Prostate gland (tissue), 2 donors: ENCODE measurements at regions not wholly inside any gene's neighbourhood (a gene's known extent, or its start where the extent isn't known, plus 50 kb on each side); places are given as distances from the start of the nearest gene placed in this dataset.

Source experiments
- DNase-seq: peaks from one replicate; pipeline ENCODE4 v3.0.0-alpha.2; 2019; ENCODE audit warnings: low spot score
- H3K27ac ChIP-seq, 2 donors: fragments of 200-600 bp; sonication (generic); 2 replicates each; pipeline ENCODE4 v1.5.1; 2017 to 2019
- H3K27me3 ChIP-seq: fragments of 200-600 bp; sonication (generic); replicated peaks from 2 replicates; pipeline ENCODE4 v1.5.1; 2019; ENCODE audit not compliant: insufficient read depth
- H3K36me3 ChIP-seq, 2 donors: fragments of 200-600 bp; sonication (generic); 1 replicate in 1 of 2; 2 replicates in 1 of 2; pipeline versions ENCODE4 v1.5.1 to v1.8.1; 2017 to 2019
- H3K4me1 ChIP-seq: fragments of 200-600 bp; sonication (generic); replicated peaks from 2 replicates; pipeline ENCODE4 v1.5.1; 2019
- H3K4me3 ChIP-seq, 2 donors: fragments of 200-600 bp; sonication (generic); 2 replicates each; pipeline ENCODE4 v1.5.1; 2017 to 2019
- H3K9me3 ChIP-seq: fragments of 200-600 bp; sonication (generic); 2 replicates; pipeline ENCODE4 v1.5.1; 2017
- POLR2A ChIP-seq: fragments of 450-650 bp; IDR thresholded peaks from one replicate; pipeline ENCODE4 v1.6.1; 2016; ENCODE audit warnings: antibody characterized with exemption, mild to moderate bottlenecking
- POLR2AphosphoS5 ChIP-seq: sonication (generic); formaldehyde crosslinking; IDR thresholded peaks from one replicate; pipeline ENCODE4 v1.6.1; 2017; ENCODE audit warnings: antibody characterized with exemption
- WGBS: methylation state at CpG from one replicate; pipeline ENCODE4 v1.1.5; 2018; 5-methylcytosine and 5-hydroxymethylcytosine counted together
- intact Hi-C: fragments of 100-400 bp; cut with DNase I; formaldehyde crosslinking; loops from one replicate; pipeline ENCODE4 v1.14.2; 2022
- TF ChIP-seq, protein P1 (sequence below), 4 experiments: fragments of 200-600 bp in 2 of 4; fragments of 450-650 bp in 2 of 4; sonication (generic) in 2 of 4; IDR thresholded peaks; 1 replicate in 3 of 4; 2 replicates in 1 of 4; pipeline ENCODE4 v1.5.1; 2016 to 2019; ENCODE audit warnings: antibody characterized with exemption in 4 of 4, mild to moderate bottlenecking in 2 of 4, moderate library complexity in 2 of 4

DNA sequence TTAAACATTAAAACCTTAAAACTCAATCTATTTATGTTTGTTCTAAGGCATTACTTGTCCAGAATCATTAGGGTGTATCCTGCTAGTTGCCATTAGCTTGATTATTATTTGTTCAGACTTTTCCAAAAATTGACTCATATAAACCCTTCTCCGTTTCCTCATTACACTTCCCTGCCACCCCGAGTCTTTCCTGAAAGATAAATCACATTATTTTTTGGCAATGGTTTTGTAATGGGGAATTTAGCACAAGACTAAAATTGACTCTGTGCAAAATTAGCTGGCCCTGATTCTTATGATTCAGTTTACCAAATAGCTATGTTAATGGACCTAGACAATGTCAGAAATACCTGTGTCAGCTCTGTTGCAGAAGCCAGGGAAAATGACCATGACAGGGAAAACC is 112.2 kb upstream of the NT5C1B start:
- Histone ChIP-seq H3K36me3 (no peaks in the 10 kb centered on the region), H3K9me3 (no peaks in the 10 kb centered on the region), H3K27me3 (no peaks in the 10 kb centered on the region), H3K4me3 (no peak overlapping the region), H3K4me1 (no peaks in the 10 kb centered on the region), H3K27ac (no peak overlapping the region)
- TF ChIP-seq POLR2AphosphoS5 (no peak), POLR2A (no peak)
- TF ChIP-seq, protein P1, sequence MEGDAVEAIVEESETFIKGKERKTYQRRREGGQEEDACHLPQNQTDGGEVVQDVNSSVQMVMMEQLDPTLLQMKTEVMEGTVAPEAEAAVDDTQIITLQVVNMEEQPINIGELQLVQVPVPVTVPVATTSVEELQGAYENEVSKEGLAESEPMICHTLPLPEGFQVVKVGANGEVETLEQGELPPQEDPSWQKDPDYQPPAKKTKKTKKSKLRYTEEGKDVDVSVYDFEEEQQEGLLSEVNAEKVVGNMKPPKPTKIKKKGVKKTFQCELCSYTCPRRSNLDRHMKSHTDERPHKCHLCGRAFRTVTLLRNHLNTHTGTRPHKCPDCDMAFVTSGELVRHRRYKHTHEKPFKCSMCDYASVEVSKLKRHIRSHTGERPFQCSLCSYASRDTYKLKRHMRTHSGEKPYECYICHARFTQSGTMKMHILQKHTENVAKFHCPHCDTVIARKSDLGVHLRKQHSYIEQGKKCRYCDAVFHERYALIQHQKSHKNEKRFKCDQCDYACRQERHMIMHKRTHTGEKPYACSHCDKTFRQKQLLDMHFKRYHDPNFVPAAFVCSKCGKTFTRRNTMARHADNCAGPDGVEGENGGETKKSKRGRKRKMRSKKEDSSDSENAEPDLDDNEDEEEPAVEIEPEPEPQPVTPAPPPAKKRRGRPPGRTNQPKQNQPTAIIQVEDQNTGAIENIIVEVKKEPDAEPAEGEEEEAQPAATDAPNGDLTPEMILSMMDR (IDR thresholded peaks at IDR 0.05) = no peak
- intact Hi-C loops = no loop called here
- no peak for DNase-seq
- 28% methylated on average over 2 of the region's 2 CpGs for WGBS

DNA sequence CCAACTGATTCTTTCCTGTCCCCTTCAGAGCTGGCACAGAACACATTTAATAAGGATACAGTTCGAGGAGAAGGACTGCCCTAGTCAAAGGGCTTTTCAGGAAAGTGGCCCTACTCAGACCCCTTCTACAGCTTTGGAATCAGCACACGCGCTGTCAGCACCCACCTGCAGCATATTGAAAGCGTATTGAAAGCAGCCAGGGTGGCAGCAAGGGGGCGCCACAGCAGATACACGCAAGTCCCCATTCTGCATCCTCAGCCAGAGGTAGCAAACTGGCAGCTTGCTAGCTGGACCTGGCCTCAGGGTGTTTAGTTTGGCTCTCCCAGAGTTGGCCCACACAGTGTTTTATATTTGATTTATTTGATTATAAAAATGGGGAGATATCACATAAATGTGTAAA is 101.0 kb upstream of the NT5C1B start:
- Histone ChIP-seq H3K9me3 (no peaks in the 10 kb centered on the region), H3K27ac (no peak overlapping the region), H3K4me1 (no peaks in the 10 kb centered on the region), H3K4me3 (no peak overlapping the region), H3K36me3 (no peaks in the 10 kb centered on the region), H3K27me3 (no peaks in the 10 kb centered on the region)
- DNase-seq = no peak
- intact Hi-C loops = no loop called here
- no peak for TF ChIP-seq POLR2AphosphoS5
- TF ChIP-seq POLR2A = no peak
- TF ChIP-seq, protein P1 (IDR thresholded peaks at IDR 0.05) = no peak
- WGBS = 83% methylated on average over 6 of the region's 6 CpGs

DNA sequence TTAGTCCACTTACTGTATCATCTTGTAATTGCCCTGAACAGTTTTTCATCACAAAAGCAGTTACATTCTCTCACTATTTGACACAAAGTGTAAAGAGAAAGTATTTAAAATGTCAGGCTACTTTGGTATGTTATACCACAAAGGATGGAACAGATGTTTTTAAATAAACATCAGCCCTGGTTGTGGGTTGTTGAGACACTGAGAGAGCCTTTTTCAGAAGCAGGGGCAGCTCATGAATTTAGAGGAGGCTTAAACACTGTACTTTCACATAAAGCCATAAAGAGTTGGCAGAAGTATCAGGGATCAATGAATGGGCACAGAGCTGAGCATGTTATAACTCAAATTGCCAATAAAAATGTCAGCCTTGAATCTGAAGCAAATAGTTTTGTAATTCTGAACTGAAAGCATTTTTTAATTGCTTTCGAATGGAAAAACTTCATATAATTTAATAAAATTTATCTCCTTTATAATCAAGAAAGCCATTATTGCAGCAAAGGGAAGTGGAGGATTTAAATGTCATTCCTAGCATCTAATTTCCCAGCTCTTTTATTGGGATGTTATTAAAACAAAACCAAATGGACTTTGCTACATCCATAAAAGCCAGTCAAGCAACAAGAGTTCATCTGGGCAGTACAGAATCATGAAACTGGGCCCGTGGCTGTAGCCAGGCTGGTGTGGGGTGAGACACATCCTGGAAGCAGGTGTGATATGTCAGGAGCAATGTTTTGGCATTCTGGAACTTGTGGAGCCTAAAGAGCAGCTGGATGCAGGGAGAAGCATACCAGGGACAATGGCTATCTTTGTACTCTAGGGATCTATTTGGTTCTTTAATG is 95.1 kb upstream of the NT5C1B start:
- DNase-seq = no peak
- no peak for TF ChIP-seq POLR2A
- TF ChIP-seq POLR2AphosphoS5 = no peak
- TF ChIP-seq, protein P1 (IDR thresholded peaks at IDR 0.05) = no peak
- Histone ChIP-seq H3K9me3 (no peaks in the 10 kb centered on the region), H3K4me1 (no peaks in the 10 kb centered on the region), H3K27ac (no peak overlapping the region), H3K27me3 (no peaks in the 10 kb centered on the region), H3K36me3 (no peaks in the 10 kb centered on the region), H3K4me3 (no peak overlapping the region)
- WGBS = 15% methylated on average over 2 of the region's 2 CpGs
- intact Hi-C loops = no loop called here

DNA sequence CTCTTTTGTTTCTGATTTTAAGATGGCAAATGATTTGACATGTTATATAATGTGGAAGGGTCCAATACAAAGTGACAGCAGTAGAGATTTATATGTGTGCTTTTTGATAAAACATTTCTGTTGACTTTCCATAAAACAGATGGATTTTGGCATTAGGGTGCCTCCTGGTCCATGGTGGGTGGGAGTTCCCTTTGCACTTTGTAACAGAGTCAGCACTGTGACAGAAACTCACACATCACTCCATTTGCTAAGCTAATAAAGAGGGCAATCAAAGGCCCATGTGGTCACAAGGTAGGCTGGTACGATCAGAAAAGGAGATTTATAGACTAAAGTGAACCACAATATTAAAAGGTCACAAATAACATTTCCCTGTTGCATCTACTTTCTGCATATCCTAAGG is 93.3 kb upstream of the NT5C1B start:
- no peaks in the 10 kb centered on the region for H3K27me3 ChIP-seq
- H3K4me1 ChIP-seq = no peaks in the 10 kb centered on the region
- WGBS = 41% methylated on average over 1 of the region's 1 CpG
- H3K36me3 ChIP-seq = no peaks in the 10 kb centered on the region
- TF ChIP-seq, protein P1 (IDR thresholded peaks at IDR 0.05) = no peak
- TF ChIP-seq POLR2A (no peak), POLR2AphosphoS5 (no peak)
- no peak for DNase-seq
- intact Hi-C loops = no loop called here
- H3K27ac ChIP-seq = no peak overlapping the region
- no peak overlapping the region for H3K4me3 ChIP-seq
- no peaks in the 10 kb centered on the region for H3K9me3 ChIP-seq

DNA sequence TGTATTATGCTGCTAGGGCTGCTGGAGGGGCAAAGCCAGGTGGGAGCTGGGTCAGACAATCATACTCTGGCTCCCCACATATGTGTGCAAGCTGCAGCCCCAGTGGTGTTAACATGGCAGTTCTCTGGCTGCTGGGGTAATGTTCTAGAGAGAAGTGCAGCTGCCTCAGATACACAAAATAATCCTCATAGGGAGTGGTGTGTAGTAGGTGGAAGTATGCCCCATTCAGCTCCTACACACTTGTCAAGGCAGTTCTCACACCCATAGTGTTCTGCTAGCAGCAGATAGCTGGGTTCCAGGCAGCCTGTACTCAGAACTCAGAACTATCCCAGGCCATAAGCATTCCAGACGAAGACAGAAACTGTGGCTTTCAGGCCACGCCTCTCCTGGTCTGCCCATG is 87.9 kb upstream of the NT5C1B start:
- no peak overlapping the region for H3K27ac ChIP-seq
- WGBS = 84% methylated on average over 2 of the region's 2 CpGs
- TF ChIP-seq, protein P1 (IDR thresholded peaks at IDR 0.05) = no peak
- TF ChIP-seq POLR2AphosphoS5 = no peak
- no peak for TF ChIP-seq POLR2A
- no peaks in the 10 kb centered on the region for H3K36me3 ChIP-seq
- intact Hi-C loops = no loop called here
- DNase-seq = no peak
- no peaks in the 10 kb centered on the region for H3K9me3 ChIP-seq
- no peak overlapping the region for H3K4me3 ChIP-seq
- H3K27me3 ChIP-seq = no peaks in the 10 kb centered on the region
- no peaks in the 10 kb centered on the region for H3K4me1 ChIP-seq
